GM19467 (cell line): ENCODE measurements at regions not wholly inside any gene's neighbourhood (a gene's known extent, or its start where the extent isn't known, plus 50 kb on each side); places are given as distances from the start of the nearest gene placed in this dataset.

Source experiments
- ATAC-seq: cut with Tn5 transposase; IDR thresholded peaks from one replicate; pipeline ENCODE4 v1.9.1; 2021; ENCODE audit warnings: mild to moderate bottlenecking, moderate library complexity; ENCODE audit not compliant: unreplicated experiment

- no peak for ATAC-seq
Observed at GRCh38 chr2:5985536-5986385, 293.6 kb downstream of the SOX11 start.

DNA sequence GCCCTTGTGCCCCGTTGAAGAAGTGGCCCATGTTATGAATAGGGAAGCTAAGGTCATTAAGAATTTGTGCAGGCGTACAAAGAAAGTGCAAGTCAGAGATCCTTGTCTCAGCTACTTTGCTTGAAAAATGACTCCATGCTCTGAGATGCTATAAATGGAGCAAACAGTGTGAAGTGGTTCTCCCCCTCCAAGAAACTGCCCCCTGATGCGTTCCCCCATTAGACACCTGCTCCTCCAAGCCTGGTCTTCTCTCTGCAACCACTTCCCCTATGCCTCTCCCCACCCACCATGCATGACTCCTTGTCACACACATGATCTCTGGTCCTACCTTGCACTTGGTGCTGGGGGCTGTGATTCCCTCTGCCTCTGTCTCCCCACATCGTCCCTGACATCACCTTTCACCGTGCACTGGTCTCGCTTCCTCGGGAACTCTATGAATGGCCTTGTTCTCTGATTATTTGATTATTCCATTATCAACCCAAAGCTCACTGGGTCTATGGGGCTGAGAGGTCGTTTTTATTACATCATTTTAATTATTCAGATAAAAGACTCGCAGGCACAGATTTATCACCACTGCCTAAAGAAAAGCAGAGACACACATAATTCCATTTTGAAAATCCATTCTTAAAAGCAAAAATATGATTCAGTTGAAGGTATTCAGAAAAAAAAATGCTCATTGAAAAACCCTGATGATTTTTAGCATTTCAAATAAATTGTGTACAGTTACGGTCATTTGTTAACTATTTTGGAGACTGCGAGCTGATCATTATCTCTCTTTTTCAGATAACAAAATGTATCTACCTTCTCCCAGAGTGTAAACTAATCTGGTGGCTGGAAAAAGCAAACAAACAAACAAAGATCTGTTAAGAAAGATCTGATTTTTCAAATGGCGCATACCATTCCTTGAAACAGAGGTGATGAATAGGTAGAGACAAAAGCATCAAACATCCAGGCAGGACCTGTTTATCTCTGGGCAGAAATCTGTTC lies 294.9 kb downstream of the SOX11 start:
- no peak for ATAC-seq

DNA sequence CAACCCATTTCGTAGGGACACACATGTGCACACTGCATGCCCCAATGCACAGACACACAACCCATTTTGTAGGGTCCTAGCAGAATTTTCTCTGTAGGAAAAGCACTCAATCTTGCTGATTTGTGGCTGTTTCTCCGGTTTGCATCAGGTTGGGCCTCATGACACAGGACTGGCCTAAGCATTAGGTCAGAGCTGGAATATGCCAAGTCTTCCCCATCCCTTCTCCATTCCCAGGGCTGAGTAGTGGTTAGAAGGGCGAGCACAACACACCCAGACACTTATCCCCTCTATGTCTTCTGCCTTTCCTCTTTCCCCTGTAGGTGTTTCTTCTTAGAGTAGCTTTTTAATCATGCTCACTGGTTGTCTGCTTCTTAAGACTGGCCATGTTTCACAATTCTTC lies 295.9 kb downstream of the SOX11 start:
- ATAC-seq = no peak

DNA sequence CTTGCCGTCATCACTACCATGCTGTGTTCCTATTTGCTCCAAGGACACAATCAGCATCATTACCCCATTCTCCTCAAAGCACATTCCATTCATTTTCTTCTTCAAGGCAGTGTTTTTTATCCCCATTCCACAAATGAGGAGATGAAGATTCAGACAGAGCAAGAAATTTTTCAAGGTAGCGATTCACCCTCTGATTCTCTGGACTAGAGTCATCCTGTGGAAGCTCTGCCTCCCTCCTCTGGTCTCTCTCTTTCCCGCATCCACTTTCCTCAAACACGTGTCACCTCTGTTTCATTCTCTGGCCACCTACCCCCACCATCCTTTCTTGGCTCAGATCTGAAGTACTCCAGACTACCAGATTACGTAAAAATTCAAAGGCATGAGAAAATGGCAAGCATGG lies 297.9 kb downstream of the SOX11 start:
- no peak for ATAC-seq

- ATAC-seq = no peak
Observed at GRCh38 chr2:5991305-5991968, 299.3 kb downstream of the SOX11 start.

DNA sequence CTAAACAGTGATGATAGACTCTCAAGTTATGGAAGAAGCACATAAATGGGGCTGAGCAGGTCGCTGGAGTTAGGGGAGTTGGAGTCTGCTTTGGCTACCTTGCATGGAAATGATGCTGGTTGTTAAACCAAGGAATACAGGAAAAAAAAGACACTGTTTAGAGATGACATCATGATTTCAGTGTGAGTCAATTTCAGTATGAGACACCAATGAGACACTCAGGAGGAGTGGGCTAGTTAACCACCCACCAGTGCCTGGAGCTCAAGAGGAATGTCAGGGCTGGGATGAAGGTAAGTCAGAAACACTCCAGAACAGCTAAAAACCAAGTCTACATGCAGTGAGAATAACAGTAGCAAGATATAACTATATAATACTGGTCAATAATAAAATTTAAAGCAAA lies 303.6 kb downstream of the SOX11 start:
- ATAC-seq = no peak

- ATAC-seq = no peak
Observed at GRCh38 chr2:6008186-6008585, 316.0 kb downstream of the SOX11 start.

GRCh38 chr2:6008726-6009125 lies 316.5 kb downstream of the SOX11 start:
- no peak for ATAC-seq

GRCh38 chr2:6010163-6010562 lies 318.0 kb downstream of the SOX11 start:
- no peak for ATAC-seq

- ATAC-seq = no peak
Observed at GRCh38 chr2:6011921-6012320, 319.7 kb downstream of the SOX11 start.

GRCh38 chr2:6017736-6018286 lies 325.6 kb downstream of the SOX11 start:
- no peak for ATAC-seq

- ATAC-seq = no peak
Observed at GRCh38 chr2:6024229-6024628, 332.0 kb downstream of the SOX11 start.

DNA sequence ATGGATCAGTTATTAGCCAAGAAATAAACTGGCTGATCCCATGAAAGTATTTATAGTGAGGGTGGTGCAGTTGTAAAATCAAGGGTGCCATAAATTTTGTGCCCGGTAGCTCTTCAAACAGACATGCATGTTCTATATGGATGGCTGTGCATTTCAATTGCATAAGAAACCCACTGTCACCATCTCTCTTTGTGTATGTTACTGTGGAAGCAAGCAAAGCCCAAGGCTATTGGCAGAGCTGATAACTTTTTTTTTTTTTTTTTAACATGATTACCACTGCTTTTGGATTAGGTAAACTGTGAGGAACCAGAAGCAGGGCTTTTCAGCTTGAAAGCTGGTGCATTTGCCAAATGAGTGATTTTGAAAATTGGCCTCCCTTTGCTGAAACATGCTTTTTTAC lies 332.6 kb downstream of the SOX11 start:
- ATAC-seq = no peak

GRCh38 chr2:6025391-6025790 lies 333.2 kb downstream of the SOX11 start:
- ATAC-seq = no peak

- ATAC-seq = no peak
Observed at GRCh38 chr2:6027066-6027465, 334.9 kb downstream of the SOX11 start.

- ATAC-seq = no peak
Observed at GRCh38 chr2:6031200-6031867, 339.1 kb downstream of the SOX11 start.

DNA sequence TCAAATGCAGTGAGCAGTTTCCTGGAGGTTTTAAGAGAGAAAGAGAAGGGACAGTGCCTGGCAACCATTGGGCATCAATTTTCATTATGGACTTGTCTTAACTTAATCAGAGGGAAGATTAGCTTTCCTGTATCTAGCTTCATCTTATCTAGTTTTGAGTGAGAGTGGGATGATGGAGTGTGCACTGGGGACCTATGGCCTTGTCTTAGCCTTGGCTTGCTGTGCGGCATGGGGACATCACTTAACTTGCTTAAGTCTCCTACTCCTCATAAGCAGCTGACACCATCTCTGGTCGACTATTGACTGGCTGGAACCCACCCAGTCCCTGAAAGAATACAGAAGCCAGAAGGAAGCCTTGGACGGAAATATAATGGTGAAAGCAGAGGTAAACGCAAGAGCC lies 344.0 kb downstream of the SOX11 start:
- no peak for ATAC-seq

- no peak for ATAC-seq
Observed at GRCh38 chr2:6043238-6043637, 351.1 kb downstream of the SOX11 start.

DNA sequence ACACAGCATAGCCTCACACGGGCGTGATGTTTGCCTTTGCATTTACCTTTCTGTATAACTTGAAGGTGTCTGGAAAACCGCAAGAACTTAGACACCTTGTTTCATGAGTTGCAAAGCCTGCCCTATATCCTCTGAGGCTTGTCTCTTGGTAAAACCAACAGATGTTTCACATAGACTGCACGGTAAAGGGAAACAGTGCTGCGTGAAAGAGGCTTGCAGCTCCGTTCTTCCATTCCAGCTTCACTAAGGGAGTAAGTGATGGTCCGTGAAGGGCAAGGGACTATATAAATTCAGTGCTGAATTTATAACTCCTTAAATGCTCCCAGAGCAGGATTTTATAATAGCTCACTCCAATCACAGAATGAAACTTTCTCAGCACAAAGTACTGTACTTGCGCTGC lies 360.5 kb downstream of the SOX11 start:
- ATAC-seq = no peak

DNA sequence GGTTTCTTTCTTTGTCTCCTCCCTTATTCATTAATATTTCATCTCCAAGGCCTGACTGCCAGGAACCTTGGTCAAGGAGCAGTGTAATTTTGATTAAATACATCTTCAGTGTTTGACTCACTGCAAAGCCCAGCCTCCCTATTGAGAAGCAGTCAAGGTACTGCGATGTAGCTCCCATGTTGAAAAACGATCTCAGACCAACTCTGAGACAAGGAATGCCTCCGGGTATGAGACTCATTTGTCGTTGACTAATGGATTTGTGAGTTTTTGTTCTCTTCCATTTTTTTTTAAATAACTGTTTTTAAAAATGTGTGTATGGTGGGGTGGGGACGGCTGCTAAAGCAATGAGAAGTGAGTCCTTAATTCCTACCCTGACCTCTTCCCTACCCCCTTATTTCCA lies 361.6 kb downstream of the SOX11 start:
- no peak for ATAC-seq
